ENCODE measurements at regions not wholly inside any gene's neighbourhood (a gene's known extent, or its start where the extent isn't known, plus 50 kb on each side); places are given as distances from the start of the nearest gene placed in this dataset.

DNA sequence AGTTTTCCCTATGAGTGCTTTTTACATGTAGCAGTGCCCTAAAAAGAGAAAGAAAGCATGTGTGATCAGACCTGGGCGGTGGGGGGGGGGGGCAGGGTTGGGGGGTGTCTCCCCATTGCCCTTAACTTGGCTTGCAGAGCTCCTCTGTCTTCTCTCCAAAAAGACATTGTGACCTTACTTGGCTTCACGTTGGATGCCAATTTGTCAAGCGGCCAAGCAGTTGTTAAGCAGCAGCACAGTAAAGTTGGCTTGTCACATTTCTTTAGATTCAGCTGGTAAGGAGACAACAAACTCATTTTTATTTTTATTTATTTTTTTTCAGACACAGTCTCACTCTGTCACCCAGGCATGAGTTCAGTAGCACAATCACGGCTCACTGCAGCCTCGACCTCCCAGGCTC, 57.3 kb upstream of the ZNF157 start:
- TF ChIP-seq, protein P1, sequence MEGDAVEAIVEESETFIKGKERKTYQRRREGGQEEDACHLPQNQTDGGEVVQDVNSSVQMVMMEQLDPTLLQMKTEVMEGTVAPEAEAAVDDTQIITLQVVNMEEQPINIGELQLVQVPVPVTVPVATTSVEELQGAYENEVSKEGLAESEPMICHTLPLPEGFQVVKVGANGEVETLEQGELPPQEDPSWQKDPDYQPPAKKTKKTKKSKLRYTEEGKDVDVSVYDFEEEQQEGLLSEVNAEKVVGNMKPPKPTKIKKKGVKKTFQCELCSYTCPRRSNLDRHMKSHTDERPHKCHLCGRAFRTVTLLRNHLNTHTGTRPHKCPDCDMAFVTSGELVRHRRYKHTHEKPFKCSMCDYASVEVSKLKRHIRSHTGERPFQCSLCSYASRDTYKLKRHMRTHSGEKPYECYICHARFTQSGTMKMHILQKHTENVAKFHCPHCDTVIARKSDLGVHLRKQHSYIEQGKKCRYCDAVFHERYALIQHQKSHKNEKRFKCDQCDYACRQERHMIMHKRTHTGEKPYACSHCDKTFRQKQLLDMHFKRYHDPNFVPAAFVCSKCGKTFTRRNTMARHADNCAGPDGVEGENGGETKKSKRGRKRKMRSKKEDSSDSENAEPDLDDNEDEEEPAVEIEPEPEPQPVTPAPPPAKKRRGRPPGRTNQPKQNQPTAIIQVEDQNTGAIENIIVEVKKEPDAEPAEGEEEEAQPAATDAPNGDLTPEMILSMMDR (IDR thresholded peaks at IDR 0.05; ENCODE audit: low read depth, low read length), result no peak
- TF ChIP-seq EZH2phosphoT487 (IDR thresholded peaks at IDR 0.05; ENCODE audit: low read depth), result no peak
